Mesodermal cell (in vitro differentiated cells): ENCODE measurements at regions not wholly inside any gene's neighbourhood (a gene's known extent, or its start where the extent isn't known, plus 50 kb on each side); places are given as distances from the start of the nearest gene placed in this dataset.

Experiments used
- H3K27ac ChIP-seq: 2 replicates; pipeline ENCODE4 v1.7.0; 2013; ENCODE audit warnings: mild to moderate bottlenecking, low read depth, low read length, moderate library complexity; ENCODE audit not compliant: severe bottlenecking
- H3K36me3 ChIP-seq: 2 replicates; pipeline ENCODE4 v1.7.1; 2013; ENCODE audit warnings: mild to moderate bottlenecking, low read length, moderate library complexity; ENCODE audit not compliant: control insufficient read depth, insufficient read depth
- H3K4me1 ChIP-seq: one replicate; pipeline ENCODE4 v1.7.1; 2013; ENCODE audit warnings: mild to moderate bottlenecking, low read length; ENCODE audit not compliant: insufficient read depth, control insufficient read depth, poor library complexity, severe bottlenecking
- H3K4me3 ChIP-seq: 2 replicates; pipeline ENCODE4 v1.7.0; 2013; ENCODE audit warnings: low read length, control low read depth, mild to moderate bottlenecking; ENCODE audit not compliant: insufficient read depth, poor library complexity, severe bottlenecking; ENCODE audit errors: extremely low read depth
- H3K9me3 ChIP-seq: 2 replicates; pipeline ENCODE4 v1.7.1; 2013; ENCODE audit warnings: mild to moderate bottlenecking, low read length, moderate library complexity; ENCODE audit not compliant: control insufficient read depth
- WGBS, 2 experiments: methylation state at CpG; one replicate each; pipeline ENCODE4 v1.1.5; 2013; ENCODE audit warnings: missing lambda C conversion rate in 2 of 2; ENCODE audit not compliant: insufficient coverage in 2 of 2; 5-methylcytosine and 5-hydroxymethylcytosine counted together

GRCh38 chr18:40347261-40347660 lies 1607.8 kb upstream of the PIK3C3 start:
- Histone ChIP-seq H3K36me3 (no peaks in the 10 kb centered on the region), H3K4me3 (no peak overlapping the region), H3K9me3 (no peaks in the 10 kb centered on the region), H3K27ac (no peak overlapping the region), H3K4me1 (no peaks in the 10 kb centered on the region)
- 98% methylated on average over 4 to 5 of the region's 5 CpGs for WGBS, 2 experiments

DNA sequence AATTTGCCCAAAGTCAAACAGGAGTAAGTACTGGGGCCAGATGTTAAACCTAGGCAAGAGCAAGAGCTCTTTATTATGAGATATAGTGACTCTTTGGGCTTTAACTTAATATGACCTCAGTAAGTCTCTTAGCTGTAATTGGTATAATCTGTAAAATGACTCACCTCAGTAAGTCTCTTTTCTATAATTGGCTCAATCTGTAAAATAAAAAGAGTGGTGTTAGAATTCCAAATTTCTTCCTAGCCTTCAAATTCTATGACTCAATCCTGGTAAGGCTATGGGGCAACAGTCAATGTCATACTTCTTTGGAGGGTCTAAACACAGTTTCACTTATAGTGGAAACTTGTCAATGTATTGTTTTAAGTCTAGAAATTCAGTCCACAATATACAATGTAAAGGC lies 1608.9 kb upstream of the PIK3C3 start:
- no peaks in the 10 kb centered on the region for H3K4me1 ChIP-seq
- H3K4me3 ChIP-seq: no peak overlapping the region
- H3K36me3 ChIP-seq: no peaks in the 10 kb centered on the region
- no peaks in the 10 kb centered on the region for H3K9me3 ChIP-seq
- H3K27ac ChIP-seq: no peak overlapping the region

DNA sequence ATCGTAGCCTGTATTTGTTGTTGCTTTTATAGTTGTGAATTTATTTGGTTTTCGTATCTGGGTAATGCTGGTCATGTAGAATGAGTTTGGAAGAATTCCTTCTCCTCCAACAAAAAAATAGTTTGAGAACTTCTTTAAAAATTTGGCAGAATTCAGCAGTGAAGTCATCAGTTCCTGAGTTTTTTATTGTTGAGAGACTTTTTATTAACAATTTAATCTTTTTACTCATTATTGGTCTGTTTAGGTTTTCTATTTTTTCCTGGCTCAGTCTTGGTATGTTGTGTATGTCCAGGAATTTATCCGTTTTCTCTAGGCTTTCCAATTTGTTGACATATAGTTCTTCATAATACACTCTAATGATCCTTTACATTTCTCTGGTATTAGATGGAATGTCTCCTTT lies 1613.3 kb upstream of the PIK3C3 start:
- no peaks in the 10 kb centered on the region for H3K4me1 ChIP-seq
- no peaks in the 10 kb centered on the region for H3K9me3 ChIP-seq
- no CpG with 5 or more reads among the region's 3 CpGs for WGBS, 2 experiments
- no peak overlapping the region for H3K27ac ChIP-seq
- H3K36me3 ChIP-seq: no peaks in the 10 kb centered on the region
- no peak overlapping the region for H3K4me3 ChIP-seq

DNA sequence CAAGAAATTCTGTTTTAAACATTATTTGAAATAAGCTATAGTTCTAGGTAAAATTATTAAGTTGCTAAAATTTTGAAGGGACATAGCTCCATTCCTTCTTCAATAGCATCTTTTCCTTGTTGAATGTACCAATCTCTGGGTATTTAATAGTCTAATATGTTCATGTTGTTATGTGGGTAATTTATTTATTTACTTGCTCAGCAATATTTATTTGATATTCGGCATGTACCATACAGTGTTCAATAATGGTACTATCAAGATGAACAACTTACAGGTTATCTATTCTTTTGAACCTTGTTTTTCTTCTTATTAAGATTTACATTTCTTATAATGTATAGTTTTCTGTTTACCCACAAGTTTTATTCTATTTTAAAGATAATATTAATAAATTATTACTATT lies 1616.8 kb upstream of the PIK3C3 start:
- no CpG with 5 or more reads among the region's 1 CpG for WGBS, 2 experiments
- no peak overlapping the region for H3K27ac ChIP-seq
- H3K4me3 ChIP-seq: no peak overlapping the region
- no peaks in the 10 kb centered on the region for H3K36me3 ChIP-seq
- no peaks in the 10 kb centered on the region for H3K4me1 ChIP-seq
- no peaks in the 10 kb centered on the region for H3K9me3 ChIP-seq

DNA sequence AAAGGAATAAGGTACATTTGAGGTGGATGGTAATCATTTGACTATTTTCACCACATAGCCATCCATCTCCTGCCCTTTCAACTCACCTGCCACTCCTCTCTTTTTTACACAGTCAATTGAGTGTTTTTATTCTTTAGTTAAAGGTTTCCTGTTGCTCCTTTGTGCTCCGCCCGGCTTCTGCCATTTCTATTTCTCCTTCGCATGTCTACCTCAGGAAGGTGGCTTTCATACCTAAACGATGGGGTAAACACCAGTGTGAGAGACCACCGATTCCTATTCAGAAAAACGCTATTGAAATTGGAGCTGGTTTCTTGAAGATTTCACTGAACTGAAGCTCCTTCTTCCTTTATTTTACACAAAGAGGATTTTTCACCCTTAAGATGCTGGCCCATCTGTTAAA lies 1628.0 kb upstream of the PIK3C3 start:
- WGBS, 2 experiments: 29 to 49% methylated on average over 3 to 4 of the region's 6 CpGs
- no peaks in the 10 kb centered on the region for H3K4me1 ChIP-seq
- no peaks in the 10 kb centered on the region for H3K9me3 ChIP-seq
- no peak overlapping the region for H3K4me3 ChIP-seq
- no peaks in the 10 kb centered on the region for H3K36me3 ChIP-seq
- H3K27ac ChIP-seq: no peak overlapping the region

GRCh38 chr18:40325988-40326387 lies 1629.0 kb upstream of the PIK3C3 start:
- no peak overlapping the region for H3K4me3 ChIP-seq
- 100% methylated on average over 1 of the region's 1 CpG; no CpG with 5 or more reads in 1 of the 2 experiments for WGBS, 2 experiments
- no peaks in the 10 kb centered on the region for H3K4me1 ChIP-seq
- no peaks in the 10 kb centered on the region for H3K9me3 ChIP-seq
- no peak overlapping the region for H3K27ac ChIP-seq
- H3K36me3 ChIP-seq: no peaks in the 10 kb centered on the region

GRCh38 chr18:40314199-40314598 lies 1640.8 kb upstream of the PIK3C3 start:
- Histone ChIP-seq H3K36me3 (no peaks in the 10 kb centered on the region), H3K4me1 (no peaks in the 10 kb centered on the region), H3K9me3 (no peaks in the 10 kb centered on the region), H3K27ac (no peak overlapping the region), H3K4me3 (no peak overlapping the region)
- 80 to 100% methylated on average over 1 of the region's 2 CpGs for WGBS, 2 experiments

- H3K4me1 ChIP-seq: no peaks in the 10 kb centered on the region
- H3K27ac ChIP-seq: no peak overlapping the region
- no peaks in the 10 kb centered on the region for H3K36me3 ChIP-seq
- 90 to 94% methylated on average over 8 of the region's 11 CpGs for WGBS, 2 experiments
- no peaks in the 10 kb centered on the region for H3K9me3 ChIP-seq
- H3K4me3 ChIP-seq: no peak overlapping the region
Measured at GRCh38 chr18:40313030-40313642, 1641.9 kb upstream of the PIK3C3 start.

GRCh38 chr18:40307627-40308026 lies 1647.4 kb upstream of the PIK3C3 start:
- no peak overlapping the region for H3K27ac ChIP-seq
- no peaks in the 10 kb centered on the region for H3K4me1 ChIP-seq
- H3K9me3 ChIP-seq: no peaks in the 10 kb centered on the region
- no peaks in the 10 kb centered on the region for H3K36me3 ChIP-seq
- WGBS, 2 experiments: no CpG with 5 or more reads among the region's 3 CpGs
- H3K4me3 ChIP-seq: no peak overlapping the region

- Histone ChIP-seq H3K4me1 (no peaks in the 10 kb centered on the region), H3K4me3 (no peak overlapping the region), H3K36me3 (no peaks in the 10 kb centered on the region), H3K9me3 (no peaks in the 10 kb centered on the region), H3K27ac (no peak overlapping the region)
- no CpG with 5 or more reads among the region's 1 CpG for WGBS, 2 experiments
Measured at GRCh38 chr18:40296717-40297413, 1658.2 kb upstream of the PIK3C3 start.

DNA sequence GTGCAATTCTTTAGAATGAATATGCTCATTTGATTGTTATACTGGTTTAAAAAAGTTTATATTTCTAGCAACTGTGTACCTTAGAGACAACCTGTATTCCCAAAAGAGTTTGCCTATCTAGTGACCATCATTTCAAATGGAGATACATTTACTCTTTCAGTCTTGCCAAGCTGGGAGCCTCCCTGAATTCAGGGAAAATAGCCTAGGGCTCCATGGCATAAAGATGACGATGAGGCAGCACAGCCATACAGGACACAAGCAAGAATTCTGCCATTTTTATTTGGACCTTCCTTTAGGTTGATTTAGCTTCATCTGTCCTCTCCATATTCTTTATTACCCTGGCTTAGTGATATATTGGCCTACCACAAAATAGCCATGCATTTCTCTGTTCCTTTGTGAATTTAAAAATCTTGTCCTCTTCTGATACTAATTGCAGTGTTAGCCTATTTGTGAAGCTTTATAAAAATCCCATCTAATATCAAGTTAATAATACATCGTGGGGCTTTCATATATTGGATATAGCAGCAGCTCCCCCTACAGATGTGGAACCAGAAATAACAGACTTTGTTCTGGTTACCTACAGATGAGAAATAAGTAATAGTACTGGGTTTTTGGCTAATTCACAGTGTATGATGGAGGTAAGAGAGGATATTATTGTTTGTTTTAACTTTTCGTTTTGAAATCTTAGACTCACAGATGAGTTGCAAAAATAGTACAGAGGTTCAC lies 1661.9 kb upstream of the PIK3C3 start:
- Histone ChIP-seq H3K36me3 (no peaks in the 10 kb centered on the region), H3K4me1 (no peaks in the 10 kb centered on the region), H3K27ac (no peak overlapping the region), H3K4me3 (no peak overlapping the region), H3K9me3 (no peaks in the 10 kb centered on the region)
- 57% methylated on average over 1 of the region's 3 CpGs; no CpG with 5 or more reads in 1 of the 2 experiments for WGBS, 2 experiments
